ENCODE measurements at regions not wholly inside any gene's neighbourhood (a gene's known extent, or its start where the extent isn't known, plus 50 kb on each side); places are given as distances from the start of the nearest gene placed in this dataset.
"Not testable (repeated sequence)": the region's sequence is repeated elsewhere in the genome, so short reads cannot be mapped to it uniquely, and the experiment has no call there.

- TF ChIP-seq CTCF (IDR thresholded peaks at IDR 0.05; ENCODE audit: borderline replicate concordance, insufficient read depth, low read depth, low read length) = no peak
- H3K4me3 ChIP-seq (ENCODE audit: low read depth, low read length) = no peak overlapping the region
These were observed 364.2 kb downstream of the MAT2B start for GRCh38 chr5:163869581-163869980.

GRCh38 chr5:163870441-163870840 lies 365.0 kb downstream of the MAT2B start:
- no peak for TF ChIP-seq CTCF (IDR thresholded peaks at IDR 0.05; ENCODE audit: borderline replicate concordance, insufficient read depth, low read depth, low read length)
- H3K4me3 ChIP-seq (ENCODE audit: low read depth, low read length) = no peak overlapping the region

GRCh38 chr5:163874431-163874830 lies 369.0 kb downstream of the MAT2B start:
- H3K4me3 ChIP-seq (ENCODE audit: low read depth, low read length) = no peak overlapping the region
- TF ChIP-seq CTCF (IDR thresholded peaks at IDR 0.05; ENCODE audit: borderline replicate concordance, insufficient read depth, low read depth, low read length) = no peak

- H3K4me3 ChIP-seq (ENCODE audit: low read depth, low read length) = not testable (repeated sequence)
These were observed 369.5 kb downstream of the MAT2B start for GRCh38 chr5:163874912-163875311.

- H3K4me3 ChIP-seq (ENCODE audit: low read depth, low read length) = no peak overlapping the region
- TF ChIP-seq CTCF (IDR thresholded peaks at IDR 0.05; ENCODE audit: borderline replicate concordance, insufficient read depth, low read depth, low read length) = no peak
These were observed 372.4 kb downstream of the MAT2B start for GRCh38 chr5:163877865-163878264.

GRCh38 chr5:163878490-163878889 lies 373.1 kb downstream of the MAT2B start:
- TF ChIP-seq CTCF (IDR thresholded peaks at IDR 0.05; ENCODE audit: borderline replicate concordance, insufficient read depth, low read depth, low read length) = no peak
- H3K4me3 ChIP-seq (ENCODE audit: low read depth, low read length) = no peak overlapping the region

- no peak overlapping the region for H3K4me3 ChIP-seq (ENCODE audit: low read depth, low read length)
These were observed 374.9 kb downstream of the MAT2B start for GRCh38 chr5:163880302-163880701.

More at GRCh38 chr5:163880302-163880701, 374.9 kb downstream of the MAT2B start:
- no peak for TF ChIP-seq CTCF (IDR thresholded peaks at IDR 0.05; ENCODE audit: borderline replicate concordance, insufficient read depth, low read depth, low read length)

All from GM12875 (cell line).